ENCODE measurements at regions not wholly inside any gene's neighbourhood (a gene's known extent, or its start where the extent isn't known, plus 50 kb on each side); places are given as distances from the start of the nearest gene placed in this dataset.

GRCh38 chr2:2528846-2529245 is 197.8 kb upstream of the MYT1L start:
- DNase-seq (ENCODE audit: low spot score) = no peak

GRCh38 chr2:2527148-2527547 is 196.1 kb upstream of the MYT1L start:
- DNase-seq (ENCODE audit: low spot score) = no peak

- DNase-seq (ENCODE audit: low spot score) = no peak
These were observed 193.4 kb upstream of the MYT1L start for GRCh38 chr2:2524348-2524941.

DNA sequence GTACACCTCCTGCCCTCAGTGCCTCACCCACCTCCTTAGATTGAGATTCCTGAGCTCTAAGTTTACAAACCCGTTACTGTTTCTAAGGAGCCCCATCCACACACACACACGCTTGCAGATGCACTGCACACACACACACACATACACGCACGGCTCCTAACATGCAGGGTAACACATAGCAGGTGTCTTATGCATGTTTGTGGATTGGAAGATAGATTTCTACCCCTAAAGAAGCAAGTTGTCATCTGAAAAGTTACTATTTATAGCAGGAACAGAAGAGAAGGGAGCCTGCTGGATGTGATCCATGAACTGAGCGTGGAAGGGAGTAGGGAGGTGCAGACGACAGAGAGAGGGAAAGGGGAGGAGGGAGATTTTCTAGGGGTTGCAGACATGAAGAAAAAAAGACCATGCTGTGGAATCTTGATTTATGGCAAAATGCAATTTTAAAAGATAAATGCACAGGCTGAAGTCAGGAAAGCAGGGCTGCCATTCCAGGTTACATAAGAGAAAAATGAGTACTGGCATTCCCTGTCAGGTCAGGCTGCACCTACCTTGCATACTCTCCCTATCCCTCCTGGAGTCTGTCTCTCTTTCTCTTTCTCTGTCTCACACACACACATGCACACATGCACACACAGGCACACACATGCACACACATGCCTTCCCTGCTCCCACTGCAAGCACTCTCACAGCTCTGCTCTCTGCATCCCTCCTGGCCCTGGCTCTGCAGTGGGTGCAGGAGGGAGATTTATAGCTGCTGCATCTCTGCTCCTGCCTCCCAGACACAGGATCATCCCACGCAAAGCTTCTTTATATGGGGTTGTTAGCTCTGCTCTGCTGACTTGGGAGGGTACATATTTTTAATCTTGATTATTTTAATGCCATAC is 192.6 kb upstream of the MYT1L start:
- peak; percentile 75 for DNase-seq (ENCODE audit: low spot score)

DNA sequence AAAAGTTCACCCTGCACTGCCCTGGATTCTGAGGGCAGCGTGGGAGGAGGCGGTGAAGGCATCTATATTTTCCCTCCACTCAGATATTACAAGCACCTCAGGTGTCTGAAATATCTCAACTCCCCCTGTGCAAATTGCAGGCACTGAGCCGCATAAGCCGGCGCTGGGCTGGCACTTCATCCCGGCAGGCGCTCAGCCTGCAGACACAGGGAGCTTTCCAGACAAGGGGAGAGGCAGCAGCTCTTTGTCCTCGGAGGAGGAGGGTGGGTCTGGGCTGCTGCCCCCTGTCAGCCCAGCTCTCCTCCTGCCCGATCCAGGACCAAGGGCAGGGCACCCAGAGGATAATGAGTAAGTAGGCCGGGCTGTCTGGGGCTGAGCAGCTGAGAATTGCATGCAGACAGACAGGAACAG is 189.3 kb upstream of the MYT1L start:
- DNase-seq (ENCODE audit: low spot score) = no peak

DNA sequence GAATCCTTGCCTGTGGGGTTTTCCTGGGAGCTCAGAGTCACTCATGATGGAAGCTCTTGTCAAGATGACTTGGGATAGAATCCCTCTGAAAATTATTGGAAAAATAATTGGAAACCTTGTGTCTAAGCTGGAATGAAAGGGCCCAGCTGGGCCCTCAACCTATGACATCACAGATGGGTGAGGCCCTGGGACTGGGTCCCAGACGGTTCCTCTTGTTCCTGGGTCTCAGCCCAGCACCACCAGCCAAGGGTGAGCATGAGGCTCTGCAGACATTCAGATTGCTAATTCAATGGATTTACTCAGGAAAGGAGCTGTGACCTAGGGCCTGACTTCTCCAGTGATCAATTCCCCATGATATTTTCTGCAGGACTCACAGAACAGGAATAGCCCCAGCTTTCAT is 188.3 kb upstream of the MYT1L start:
- no peak for DNase-seq (ENCODE audit: low spot score)

DNA sequence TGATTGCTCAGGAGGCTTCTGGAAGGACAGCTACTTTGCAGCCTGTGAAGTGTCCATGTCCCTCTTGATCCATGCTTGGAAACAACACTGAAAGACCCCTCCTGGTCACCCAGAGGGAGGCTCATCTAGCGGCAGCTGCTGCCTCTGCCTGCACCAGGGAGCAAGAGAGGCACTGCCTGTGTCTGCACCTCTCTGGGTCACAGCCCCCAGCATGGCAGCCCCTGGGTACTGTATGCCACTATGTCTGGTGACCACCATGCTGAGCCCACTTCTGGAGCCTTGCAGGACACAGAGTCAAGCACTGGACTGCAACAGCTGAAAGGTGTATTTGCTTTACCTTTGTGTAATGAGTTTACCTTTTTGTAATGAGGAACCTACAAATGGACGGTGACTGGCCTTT is 186.3 kb upstream of the MYT1L start:
- no peak for DNase-seq (ENCODE audit: low spot score)

GRCh38 chr2:2516386-2516785 is 185.3 kb upstream of the MYT1L start:
- DNase-seq (ENCODE audit: low spot score) = no peak

DNA sequence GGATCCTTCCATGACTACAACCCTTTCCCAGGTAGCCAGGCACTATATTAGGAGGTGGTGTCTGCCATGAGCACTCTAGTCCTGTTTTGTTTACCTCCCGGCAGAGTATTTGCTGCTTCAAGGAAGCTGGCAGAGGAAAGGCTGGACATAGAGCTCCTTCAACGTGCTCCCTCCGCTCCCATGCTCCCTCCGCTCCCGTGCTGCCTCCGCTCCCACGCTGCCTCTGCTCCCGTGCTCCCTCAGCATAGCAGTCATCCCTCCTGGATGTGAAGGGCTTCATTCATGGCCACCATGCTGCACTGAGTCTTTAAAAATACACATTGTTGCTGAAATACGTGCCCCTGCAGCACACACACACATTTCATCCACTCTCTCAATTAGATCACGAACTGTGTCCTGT is 181.9 kb upstream of the MYT1L start:
- DNase-seq (ENCODE audit: low spot score) = no peak

- DNase-seq (ENCODE audit: low spot score) = no peak
These were observed 176.4 kb upstream of the MYT1L start for GRCh38 chr2:2507417-2507997.

DNA sequence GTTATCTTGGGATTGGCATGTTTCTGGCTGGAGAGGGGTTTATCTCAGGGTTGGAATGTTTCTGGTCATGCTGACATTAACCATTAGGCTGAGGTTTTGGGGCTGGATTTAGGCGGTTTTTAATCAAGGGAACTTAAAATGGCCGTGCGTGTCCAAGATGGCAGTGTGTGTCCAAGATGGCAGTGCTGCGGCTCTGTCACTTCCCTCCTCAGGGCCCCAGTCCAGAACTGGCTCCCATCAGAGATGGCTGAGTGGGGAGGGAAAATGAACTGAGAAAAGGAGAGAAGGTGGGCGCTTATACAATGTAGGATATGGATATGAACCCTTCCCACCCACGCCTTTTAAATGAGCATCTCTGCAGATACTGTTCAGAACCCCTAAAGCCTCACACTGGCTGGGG is 175.5 kb upstream of the MYT1L start:
- no peak for DNase-seq (ENCODE audit: low spot score)

- DNase-seq (ENCODE audit: low spot score) = no peak
These were observed 174.5 kb upstream of the MYT1L start for GRCh38 chr2:2505604-2506003.

DNA sequence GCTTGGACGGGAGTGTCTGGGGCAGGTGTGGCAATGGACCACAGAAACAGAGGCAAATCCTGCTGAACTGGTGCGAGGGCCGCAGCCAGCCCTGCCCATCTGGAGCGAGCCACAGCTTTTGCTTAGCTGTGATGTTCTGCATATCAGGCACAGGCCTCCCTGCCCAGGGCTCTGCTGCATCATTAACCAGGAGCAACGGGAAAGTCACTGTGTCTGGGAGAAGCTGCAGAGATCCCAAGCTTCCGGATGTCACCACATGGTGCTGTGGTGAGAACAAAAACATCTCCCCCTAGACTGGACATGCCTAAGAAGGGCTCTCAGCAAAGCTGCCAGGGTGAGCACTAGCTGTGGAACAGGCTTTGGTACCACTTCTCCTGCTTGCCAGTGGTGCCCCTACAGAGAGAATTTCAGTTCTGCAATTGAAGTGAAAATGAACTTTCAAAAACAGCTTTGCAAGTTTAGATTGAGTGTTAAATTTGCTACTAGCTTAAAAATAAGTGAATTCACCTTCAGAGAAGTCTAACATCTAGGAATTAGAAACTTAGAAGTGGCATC is 172.9 kb upstream of the MYT1L start:
- no peak for DNase-seq (ENCODE audit: low spot score)

DNA sequence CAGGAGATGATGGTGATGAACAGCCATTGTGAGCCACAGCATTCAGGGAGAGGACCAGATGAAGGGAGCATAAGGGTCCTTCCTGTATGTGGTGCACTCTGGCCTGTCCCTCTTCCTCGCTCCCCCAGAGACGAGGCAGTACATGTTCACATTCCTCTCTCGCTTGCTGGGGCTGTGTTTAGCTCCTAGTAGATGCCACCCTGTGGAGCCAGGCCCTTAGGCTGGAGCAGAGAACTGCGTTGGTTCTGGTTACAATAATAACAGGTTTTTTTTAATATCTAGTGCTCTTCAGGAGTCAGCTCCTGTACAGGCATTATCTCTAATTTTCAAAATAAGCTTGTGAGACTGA is 171.1 kb upstream of the MYT1L start:
- DNase-seq (ENCODE audit: low spot score) = no peak

DNA sequence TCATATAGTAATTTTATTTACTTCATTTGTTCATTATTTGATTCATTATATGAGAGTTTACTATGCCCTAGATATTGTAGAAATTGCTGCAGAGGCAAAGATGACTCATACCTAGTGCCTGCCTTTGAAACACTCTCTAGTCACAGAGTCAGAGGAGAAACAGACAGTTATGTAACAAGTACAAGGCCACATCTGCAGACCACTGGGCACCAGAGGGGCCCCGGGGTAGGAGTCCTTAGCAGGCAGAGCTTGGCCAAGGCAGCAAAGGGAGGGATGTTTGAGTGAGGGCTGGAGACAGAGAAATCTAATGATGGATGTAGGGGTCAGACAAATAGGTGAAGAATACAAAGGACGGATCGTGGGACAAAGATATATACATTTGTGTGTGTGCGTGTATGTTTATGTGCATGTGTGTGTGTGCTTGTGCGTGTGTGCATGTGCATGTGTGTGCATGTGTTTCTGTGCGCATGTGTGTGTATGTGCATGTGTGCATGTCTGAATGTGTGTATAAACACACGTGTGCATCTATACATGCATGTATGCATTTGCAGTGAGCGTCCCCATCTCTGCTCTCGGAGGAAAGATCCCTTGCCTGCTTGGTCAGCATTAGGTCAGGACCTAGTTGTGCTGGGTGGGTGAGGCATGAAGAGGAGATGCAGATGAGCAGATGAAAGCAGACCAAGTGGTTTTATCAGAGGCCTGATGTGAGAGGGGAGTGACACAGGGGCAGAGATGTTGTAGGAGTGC is 170.6 kb upstream of the MYT1L start:
- no peak for DNase-seq (ENCODE audit: low spot score)

GRCh38 chr2:2495606-2496005 is 164.5 kb upstream of the MYT1L start:
- DNase-seq (ENCODE audit: low spot score) = no peak

DNA sequence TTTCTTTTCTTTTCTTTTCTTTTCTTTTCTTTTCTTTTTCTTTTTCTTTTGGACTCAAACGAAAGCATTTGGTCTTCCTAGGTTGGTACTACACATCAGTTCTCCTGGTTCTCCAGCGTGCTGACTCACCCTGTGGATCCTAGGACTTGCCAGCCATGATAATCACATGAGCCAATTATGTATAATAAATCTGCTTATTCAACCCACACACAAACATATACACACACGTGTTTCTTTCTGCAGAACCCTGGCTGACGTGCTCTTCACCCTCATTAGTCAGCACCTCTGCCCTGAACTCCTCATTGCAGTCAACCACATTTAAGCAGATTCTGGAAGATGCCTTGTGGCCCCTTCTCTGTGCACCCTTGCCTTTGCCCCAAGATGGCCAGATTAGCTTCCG is 162.4 kb upstream of the MYT1L start:
- DNase-seq (ENCODE audit: low spot score) = no peak

DNA sequence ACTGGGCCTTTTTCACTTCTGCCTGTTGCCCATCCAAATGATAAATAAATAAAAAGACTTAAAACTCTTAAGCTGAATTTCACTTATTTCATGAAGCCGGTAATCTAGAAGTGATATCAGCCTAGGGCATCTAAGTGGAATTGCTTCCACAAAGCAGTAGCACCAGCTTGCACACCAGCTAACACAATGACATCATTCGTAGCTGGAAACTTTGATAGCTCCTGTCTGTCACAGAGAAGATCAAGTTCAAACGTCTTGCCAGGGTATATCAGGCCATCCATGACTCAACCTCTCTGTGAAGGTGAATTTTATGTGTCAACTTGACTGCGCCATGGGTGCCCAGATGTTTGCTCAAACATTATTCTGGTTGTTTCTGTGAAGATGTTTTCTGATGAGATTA is 161.7 kb upstream of the MYT1L start:
- no peak for DNase-seq (ENCODE audit: low spot score)

DNA sequence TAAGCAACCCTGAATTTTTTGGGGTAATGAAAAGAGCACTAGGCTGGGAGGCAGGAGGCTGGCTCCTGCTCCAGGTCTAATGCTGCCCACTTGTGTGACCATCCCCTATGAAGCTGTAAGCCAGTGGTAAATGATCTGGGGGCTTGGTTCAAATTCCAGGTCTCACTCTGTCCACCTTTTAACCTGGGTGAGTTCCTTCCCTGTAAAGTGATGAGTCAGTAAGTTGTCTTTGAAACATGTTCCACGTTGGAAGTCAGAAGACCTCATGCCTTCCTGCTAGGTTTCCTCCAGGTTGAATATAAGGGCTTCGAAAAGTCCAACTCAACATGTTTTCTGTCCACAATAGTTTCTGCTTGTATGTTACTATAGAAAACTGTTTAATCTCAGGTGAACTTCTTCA is 160.9 kb upstream of the MYT1L start:
- no peak for DNase-seq (ENCODE audit: low spot score)

DNA sequence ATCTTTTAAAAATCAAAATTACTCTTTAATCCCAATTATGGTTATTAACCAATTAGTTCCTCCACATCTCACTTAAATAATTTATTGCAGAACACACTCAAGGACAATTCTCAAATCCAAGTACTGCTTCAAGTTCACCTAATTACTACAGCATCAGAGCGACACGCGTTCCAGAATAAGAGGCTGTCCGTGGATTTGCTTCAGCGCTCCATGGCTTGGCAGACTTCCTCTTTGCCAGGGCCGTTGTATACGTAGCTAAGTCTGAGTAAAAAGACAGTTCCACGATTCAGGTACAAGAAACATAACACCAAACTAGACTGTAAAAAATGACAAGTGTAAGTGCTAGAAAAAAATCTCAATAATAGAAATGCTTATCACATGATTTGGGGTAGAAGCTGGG is 153.2 kb upstream of the MYT1L start:
- DNase-seq (ENCODE audit: low spot score) = no peak

DNA sequence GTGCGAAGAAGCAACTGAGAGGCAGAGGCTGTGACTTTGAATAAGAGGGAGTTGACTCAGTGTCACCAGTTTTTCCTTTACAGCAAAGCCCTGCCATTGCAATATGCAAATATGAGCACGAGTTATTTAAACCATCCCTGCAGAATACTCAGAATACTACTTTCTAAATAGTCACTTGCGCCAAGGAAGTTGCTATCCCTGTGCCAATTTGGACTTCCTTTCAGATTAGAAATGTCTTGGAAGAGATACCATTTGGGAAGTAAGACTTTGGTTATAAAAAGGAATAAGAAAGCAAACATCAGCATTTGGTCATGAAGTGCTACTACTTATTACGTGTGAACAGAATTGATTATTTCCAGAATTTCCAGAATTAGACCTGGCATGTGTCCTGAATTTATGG is 151.8 kb upstream of the MYT1L start:
- DNase-seq (ENCODE audit: low spot score) = no peak

DNA sequence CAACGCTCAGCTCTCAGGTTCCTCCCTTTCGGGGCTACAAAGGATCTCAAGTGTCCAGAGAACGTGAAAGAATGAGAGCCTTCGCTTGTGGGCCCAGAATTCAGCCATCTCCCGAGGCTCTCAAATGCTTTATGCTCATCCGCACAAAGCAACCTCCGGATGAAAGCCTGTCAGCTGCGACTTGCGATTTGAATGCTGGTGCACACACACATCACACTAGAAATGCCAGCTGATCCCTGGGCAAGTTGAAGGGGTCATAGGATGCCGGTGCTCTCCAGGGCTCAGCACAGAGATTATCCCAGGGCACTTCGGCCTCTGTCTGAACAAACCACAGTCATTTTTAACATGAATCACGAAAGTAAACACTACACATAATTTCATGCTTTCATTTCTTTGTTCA is 141.8 kb upstream of the MYT1L start:
- DNase-seq (ENCODE audit: low spot score) = no peak

DNA sequence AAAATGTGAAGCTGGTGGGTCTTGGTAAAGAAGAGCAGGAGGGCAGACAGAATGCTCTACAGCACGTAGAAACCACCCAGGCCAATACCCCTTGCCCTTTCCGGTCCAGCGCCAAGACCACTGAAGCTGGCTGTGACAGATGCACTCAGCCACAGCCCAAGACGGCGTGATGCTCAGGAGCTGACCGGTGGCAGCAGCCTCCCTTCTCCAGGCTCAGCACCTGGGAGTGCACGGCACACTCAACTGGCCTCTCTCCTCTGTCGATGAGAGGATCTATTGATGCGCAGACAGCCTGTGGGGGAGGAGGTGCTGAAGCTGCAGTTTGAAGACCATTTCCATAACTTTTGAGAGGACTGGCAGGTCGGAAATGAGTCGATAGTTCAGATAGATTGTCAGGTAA is 141.0 kb upstream of the MYT1L start:
- DNase-seq (ENCODE audit: low spot score) = no peak
